Calu3 (cell line): ENCODE measurements at regions not wholly inside any gene's neighbourhood (a gene's known extent, or its start where the extent isn't known, plus 50 kb on each side); places are given as distances from the start of the nearest gene placed in this dataset.

Experiments
- BruUV-seq: library from RNA; stranded (reverse); fragments of 400-500 nt; replicated peaks from 2 replicates; lab custom pipeline; 2021; lab: Mats Ljungman, UMichigan
- CTCF ChIA-PET: fragments of 300-600 bp; sonication (Branson Sonifier 250); formaldehyde crosslinking; loops from one replicate; lab custom pipeline; 2022; ENCODE audit warnings: antibody characterized with exemption; lab: Charles Lee
- DNase-seq: peaks from one replicate; pipeline ENCODE4 v3.0.0; 2022
- H3K27ac Mint-ChIP-seq: one replicate; pipeline ENCODE4 v1.8.0; 2022; ENCODE audit warnings: mixed read lengths; ENCODE audit not compliant: unreplicated experiment
- H3K27me3 Mint-ChIP-seq: one replicate; pipeline ENCODE4 v1.8.0; 2022; ENCODE audit warnings: mixed read lengths; ENCODE audit not compliant: unreplicated experiment
- H3K36me3 Mint-ChIP-seq: one replicate; pipeline ENCODE4 v1.8.0; 2022; ENCODE audit warnings: mild to moderate bottlenecking, moderate library complexity, mixed read lengths; ENCODE audit not compliant: insufficient read depth, unreplicated experiment
- H3K4me1 Mint-ChIP-seq: one replicate; pipeline ENCODE4 v1.8.0; 2022; ENCODE audit warnings: mild to moderate bottlenecking, low read depth, mixed read lengths; ENCODE audit not compliant: unreplicated experiment
- H3K4me3 Mint-ChIP-seq: one replicate; pipeline ENCODE4 v1.8.0; 2022; ENCODE audit warnings: mild to moderate bottlenecking, low read depth, moderate library complexity, mixed read lengths; ENCODE audit not compliant: unreplicated experiment
- H3K9me3 Mint-ChIP-seq: one replicate; pipeline ENCODE4 v1.8.0; 2022; ENCODE audit warnings: low read depth, mixed read lengths; ENCODE audit not compliant: unreplicated experiment
- intact Hi-C: fragments of 100-400 bp; cut with micrococcal nuclease; formaldehyde crosslinking; loops from one replicate; pipeline ENCODE4 v1.10.0; 2022; ENCODE audit not compliant: unreplicated experiment
- TF ChIP-seq, protein P1 (sequence below): fragments of 200-600 bp; IDR thresholded peaks from one replicate; pipeline ENCODE4 v1.8.0; 2022; ENCODE audit warnings: antibody characterized with exemption; ENCODE audit not compliant: unreplicated experiment

DNA sequence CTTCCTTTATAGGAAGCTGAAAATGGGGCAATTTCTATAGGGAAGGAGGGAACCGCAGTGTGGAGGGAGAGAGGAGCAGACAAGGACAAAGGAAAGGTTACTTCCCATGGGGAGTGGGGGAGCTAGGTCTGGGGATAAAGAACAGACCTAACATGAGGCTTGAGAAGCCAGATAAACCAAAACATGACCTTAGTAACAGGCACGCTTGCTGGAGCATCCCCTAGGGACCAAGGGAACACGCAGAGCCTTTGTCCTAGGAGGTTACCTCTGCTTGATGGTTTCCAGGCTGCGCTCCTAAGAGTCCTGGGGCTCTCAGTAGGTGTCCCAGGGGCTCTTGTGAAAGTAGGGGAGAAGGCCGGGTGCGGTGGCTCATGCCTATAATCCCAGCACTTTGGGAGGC lies 271.4 kb upstream of the NCAM1 start:
- intact Hi-C loops = no loop called here
- TF ChIP-seq, protein P1, sequence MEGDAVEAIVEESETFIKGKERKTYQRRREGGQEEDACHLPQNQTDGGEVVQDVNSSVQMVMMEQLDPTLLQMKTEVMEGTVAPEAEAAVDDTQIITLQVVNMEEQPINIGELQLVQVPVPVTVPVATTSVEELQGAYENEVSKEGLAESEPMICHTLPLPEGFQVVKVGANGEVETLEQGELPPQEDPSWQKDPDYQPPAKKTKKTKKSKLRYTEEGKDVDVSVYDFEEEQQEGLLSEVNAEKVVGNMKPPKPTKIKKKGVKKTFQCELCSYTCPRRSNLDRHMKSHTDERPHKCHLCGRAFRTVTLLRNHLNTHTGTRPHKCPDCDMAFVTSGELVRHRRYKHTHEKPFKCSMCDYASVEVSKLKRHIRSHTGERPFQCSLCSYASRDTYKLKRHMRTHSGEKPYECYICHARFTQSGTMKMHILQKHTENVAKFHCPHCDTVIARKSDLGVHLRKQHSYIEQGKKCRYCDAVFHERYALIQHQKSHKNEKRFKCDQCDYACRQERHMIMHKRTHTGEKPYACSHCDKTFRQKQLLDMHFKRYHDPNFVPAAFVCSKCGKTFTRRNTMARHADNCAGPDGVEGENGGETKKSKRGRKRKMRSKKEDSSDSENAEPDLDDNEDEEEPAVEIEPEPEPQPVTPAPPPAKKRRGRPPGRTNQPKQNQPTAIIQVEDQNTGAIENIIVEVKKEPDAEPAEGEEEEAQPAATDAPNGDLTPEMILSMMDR = no peak
- no peak for DNase-seq
- no peaks in the 10 kb centered on the region for H3K9me3 Mint-ChIP-seq
- no peaks in the 10 kb centered on the region for H3K36me3 Mint-ChIP-seq
- H3K4me3 Mint-ChIP-seq = no peak overlapping the region
- H3K27ac Mint-ChIP-seq = no peak overlapping the region
- peaks cover 14% of the 10 kb centered on the region for H3K4me1 Mint-ChIP-seq
- no peaks in the 10 kb centered on the region for H3K27me3 Mint-ChIP-seq
- CTCF ChIA-PET = no interaction called here
- no TSS peak for BruUV-seq

DNA sequence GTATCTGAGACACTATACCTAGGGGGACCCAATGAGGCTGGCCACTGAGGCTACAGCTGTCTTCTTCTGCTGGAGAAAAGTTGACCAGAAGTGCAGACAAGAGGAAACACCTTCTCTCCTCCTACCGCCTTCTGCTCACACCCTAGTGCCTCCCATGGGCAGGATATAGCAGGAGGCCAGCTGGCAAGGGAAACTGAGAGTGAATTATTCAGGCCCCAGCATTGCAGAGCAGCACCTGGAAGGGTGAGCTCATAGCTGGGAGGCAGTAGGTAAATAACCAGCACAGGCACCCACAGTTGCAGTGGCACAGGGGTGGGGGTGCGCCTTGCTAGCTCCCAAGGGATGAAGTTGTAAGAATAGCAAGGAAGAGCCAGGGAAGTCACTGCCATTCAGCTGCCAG lies 267.4 kb upstream of the NCAM1 start:
- Mint-ChIP-seq H3K4me3 (no peak overlapping the region), H3K27me3 (no peaks in the 10 kb centered on the region), H3K9me3 (no peaks in the 10 kb centered on the region), H3K27ac (no peak overlapping the region), H3K4me1 (peaks cover 15% of the 10 kb centered on the region), H3K36me3 (no peaks in the 10 kb centered on the region)
- BruUV-seq = no TSS peak
- TF ChIP-seq, protein P1 = no peak
- DNase-seq = no peak
- CTCF ChIA-PET = no interaction called here
- intact Hi-C loops = no loop called here

DNA sequence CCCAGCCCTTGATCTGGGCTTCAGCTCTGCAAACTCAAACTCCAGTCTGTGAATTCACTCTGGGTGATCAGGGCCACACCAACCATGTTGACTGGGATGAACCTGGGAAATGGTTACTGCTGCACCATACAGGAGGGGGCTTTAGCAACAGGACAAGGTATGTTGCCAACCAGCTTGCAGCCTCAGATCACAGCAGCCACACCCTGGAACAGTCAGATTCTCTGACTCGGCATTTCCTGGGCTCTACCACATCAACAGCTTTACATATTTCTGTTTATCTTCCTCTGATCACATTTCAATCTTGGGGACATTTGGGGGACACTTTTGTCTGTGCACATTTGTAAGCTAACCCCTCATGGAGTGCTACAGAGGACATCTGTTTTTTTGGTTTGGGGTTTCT lies 267.0 kb upstream of the NCAM1 start:
- intact Hi-C loops = no loop called here
- TF ChIP-seq, protein P1 = no peak
- DNase-seq = no peak
- Mint-ChIP-seq H3K27me3 (no peaks in the 10 kb centered on the region), H3K27ac (no peak overlapping the region), H3K4me3 (no peak overlapping the region), H3K4me1 (peaks cover 15% of the 10 kb centered on the region), H3K36me3 (no peaks in the 10 kb centered on the region), H3K9me3 (no peaks in the 10 kb centered on the region)
- BruUV-seq = no TSS peak
- CTCF ChIA-PET = no interaction called here

DNA sequence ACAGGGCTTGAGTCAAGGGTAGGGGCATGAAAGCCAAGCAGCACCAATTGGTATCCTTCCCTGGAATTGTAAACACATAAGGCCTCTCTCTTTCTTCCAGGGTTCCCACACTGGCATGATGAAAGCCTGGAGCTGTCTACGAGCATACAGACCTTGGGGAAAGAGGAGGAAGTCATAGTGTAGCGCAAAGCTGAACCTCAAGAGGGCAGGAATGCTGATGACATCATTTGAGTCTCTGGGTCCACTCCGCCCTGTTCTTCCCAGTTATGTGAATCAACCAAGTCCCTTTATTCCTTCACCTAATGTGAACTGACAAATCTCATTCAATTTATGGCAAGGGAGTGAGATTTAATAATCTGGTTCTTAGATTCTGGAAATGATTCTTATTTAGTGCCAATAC lies 266.4 kb upstream of the NCAM1 start:
- Mint-ChIP-seq H3K9me3 (no peaks in the 10 kb centered on the region), H3K4me3 (no peak overlapping the region), H3K4me1 (peaks cover 15% of the 10 kb centered on the region), H3K27me3 (no peaks in the 10 kb centered on the region), H3K36me3 (no peaks in the 10 kb centered on the region), H3K27ac (no peak overlapping the region)
- DNase-seq = no peak
- no TSS peak for BruUV-seq
- intact Hi-C loops = no loop called here
- CTCF ChIA-PET = interaction anchor here (0.6 kb wide), 1 partner anchor 77 kb away, joined by 5 read pairs; no protein-coding TSS in a partner anchor
- TF ChIP-seq, protein P1 = no peak
